GM12878 (cell line): ENCODE measurements at regions not wholly inside any gene's neighbourhood (a gene's known extent, or its start where the extent isn't known, plus 50 kb on each side); places are given as distances from the start of the nearest gene placed in this dataset.

Source experiments
- BACH1 ChIP-seq: fragments of 450-650 bp; IDR thresholded peaks from 2 replicates; pipeline ENCODE4 v1.6.1; 2017; ENCODE audit warnings: mild to moderate bottlenecking, borderline replicate concordance
- CBX5 ChIP-seq: sonication (generic); IDR thresholded peaks from 2 replicates; pipeline ENCODE4 v1.6.1; 2016; ENCODE audit warnings: low read depth, moderate library complexity, mild to moderate bottlenecking, inconsistent platforms
- EZH2 ChIP-seq: IDR thresholded peaks from 2 replicates; pipeline ENCODE4 v1.6.1; 2012; ENCODE audit warnings: low read depth, mild to moderate bottlenecking, control low read depth, inconsistent platforms, low read length, borderline replicate concordance; ENCODE audit not compliant: control insufficient read depth
- GATAD2B ChIP-seq: fragments of 450-650 bp; conservative IDR thresholded peaks from 2 replicates; pipeline ENCODE4 v1.6.1; 2017; ENCODE audit warnings: low read depth, mild to moderate bottlenecking, moderate library complexity
- HDGF ChIP-seq: fragments of 450-650 bp; IDR thresholded peaks from 2 replicates; pipeline ENCODE4 v1.6.1; 2016; ENCODE audit warnings: antibody characterized with exemption
- MYB ChIP-seq: fragments of 150-350 bp; IDR thresholded peaks from 2 replicates; pipeline ENCODE4 v1.6.1; 2014; ENCODE audit warnings: mild to moderate bottlenecking, low read depth, low read length, borderline replicate concordance
- RELA ChIP-seq: fragments of 450-650 bp; IDR thresholded peaks from 2 replicates; pipeline ENCODE4 v1.8.0; 2014; ENCODE audit warnings: borderline replicate concordance; ENCODE audit not compliant: partially characterized antibody
- RFX5 ChIP-seq: IDR thresholded peaks from 2 replicates; pipeline ENCODE4 v1.6.1; 2011; ENCODE audit warnings: low read depth, low read length, improper control_type of control experiment
- SIN3A ChIP-seq: IDR thresholded peaks from 2 replicates; pipeline ENCODE4 v1.6.1; 2012; ENCODE audit warnings: low read depth, low read length, improper control_type of control experiment
- SP1 ChIP-seq: IDR thresholded peaks from one replicate; pipeline ENCODE4 v1.6.1; 2011; ENCODE audit warnings: low read depth, low read length
- SPI1 ChIP-seq: IDR thresholded peaks from 2 replicates; pipeline ENCODE4 v1.6.1; 2011; ENCODE audit warnings: low read depth, mild to moderate bottlenecking, low read length, moderate library complexity, borderline replicate concordance; ENCODE audit not compliant: insufficient read depth
- SREBF1 ChIP-seq: IDR thresholded peaks from 2 replicates; pipeline ENCODE4 v1.6.1; 2012; ENCODE audit warnings: mild to moderate bottlenecking, low read length
- SUPT20H ChIP-seq: IDR thresholded peaks from 2 replicates; pipeline ENCODE4 v1.6.1; 2011; ENCODE audit warnings: low read depth, mild to moderate bottlenecking, low read length, moderate library complexity, borderline replicate concordance; ENCODE audit not compliant: control insufficient read depth
- ZNF217 ChIP-seq: fragments of 450-650 bp; IDR thresholded peaks from 2 replicates; pipeline ENCODE4 v1.6.1; 2017; ENCODE audit warnings: antibody characterized with exemption, mild to moderate bottlenecking
- ZZZ3 ChIP-seq: IDR thresholded peaks from 2 replicates; pipeline ENCODE4 v1.6.1; 2011; ENCODE audit warnings: low read depth; ENCODE audit not compliant: control insufficient read depth, insufficient read length
- TF ChIP-seq, protein P1 (sequence below): fragments of 450-650 bp; IDR thresholded peaks from 2 replicates; pipeline ENCODE4 v1.6.1; 2017; ENCODE audit warnings: mild to moderate bottlenecking, low read depth, inconsistent platforms; ENCODE audit not compliant: poor library complexity, severe bottlenecking
- TF ChIP-seq, protein P2 (sequence below): fragments of 450-650 bp; IDR thresholded peaks from 2 replicates; pipeline ENCODE4 v1.6.1; 2017; ENCODE audit warnings: mild to moderate bottlenecking
- TF ChIP-seq, protein P3 (sequence below): fragments of 450-650 bp; IDR thresholded peaks from 2 replicates; pipeline ENCODE4 v1.6.1; 2018; ENCODE audit warnings: borderline replicate concordance, mild to moderate bottlenecking; ENCODE audit not compliant: partially characterized antibody
- TF ChIP-seq, protein P4 (sequence below): fragments of 450-650 bp; IDR thresholded peaks from 2 replicates; pipeline ENCODE4 v1.6.1; 2018; ENCODE audit warnings: mild to moderate bottlenecking, low read depth, moderate library complexity; ENCODE audit not compliant: partially characterized antibody

DNA sequence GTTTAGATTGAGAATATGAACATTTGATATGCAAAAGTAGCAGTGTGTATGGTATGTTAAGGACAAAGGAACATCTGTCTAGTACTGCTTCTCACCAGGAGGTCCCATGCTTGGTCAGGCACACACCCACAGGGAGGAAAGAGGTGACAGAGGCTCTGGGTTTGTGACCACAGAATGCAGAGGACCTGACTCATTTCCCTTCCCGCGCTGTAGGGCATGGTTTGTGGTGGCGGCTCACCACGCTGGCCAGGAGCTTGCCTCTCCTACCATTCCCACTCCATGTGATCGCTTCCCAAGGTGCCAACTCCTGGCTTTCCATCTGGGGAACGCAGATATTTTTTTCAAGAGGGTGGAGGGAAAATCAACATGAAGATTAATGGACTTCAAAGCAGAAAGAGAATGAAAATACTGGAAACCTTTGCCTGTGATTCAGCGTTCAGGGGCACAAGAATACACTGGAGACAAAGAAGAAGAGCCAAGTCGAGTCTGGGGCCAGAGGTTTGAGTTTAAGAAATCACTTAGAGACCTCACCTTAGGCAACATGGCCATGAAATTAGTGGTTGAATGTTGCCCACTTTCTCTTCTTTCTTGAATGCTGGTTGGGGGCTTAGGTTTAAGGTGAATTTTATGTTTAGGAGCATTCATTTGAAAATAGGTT, 477.8 kb downstream of the CCDC171 start (continued):
- TF ChIP-seq, protein P1, sequence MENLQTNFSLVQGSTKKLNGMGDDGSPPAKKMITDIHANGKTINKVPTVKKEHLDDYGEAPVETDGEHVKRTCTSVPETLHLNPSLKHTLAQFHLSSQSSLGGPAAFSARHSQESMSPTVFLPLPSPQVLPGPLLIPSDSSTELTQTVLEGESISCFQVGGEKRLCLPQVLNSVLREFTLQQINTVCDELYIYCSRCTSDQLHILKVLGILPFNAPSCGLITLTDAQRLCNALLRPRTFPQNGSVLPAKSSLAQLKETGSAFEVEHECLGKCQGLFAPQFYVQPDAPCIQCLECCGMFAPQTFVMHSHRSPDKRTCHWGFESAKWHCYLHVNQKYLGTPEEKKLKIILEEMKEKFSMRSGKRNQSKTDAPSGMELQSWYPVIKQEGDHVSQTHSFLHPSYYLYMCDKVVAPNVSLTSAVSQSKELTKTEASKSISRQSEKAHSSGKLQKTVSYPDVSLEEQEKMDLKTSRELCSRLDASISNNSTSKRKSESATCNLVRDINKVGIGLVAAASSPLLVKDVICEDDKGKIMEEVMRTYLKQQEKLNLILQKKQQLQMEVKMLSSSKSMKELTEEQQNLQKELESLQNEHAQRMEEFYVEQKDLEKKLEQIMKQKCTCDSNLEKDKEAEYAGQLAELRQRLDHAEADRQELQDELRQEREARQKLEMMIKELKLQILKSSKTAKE, result no peak
- TF ChIP-seq, protein P2, sequence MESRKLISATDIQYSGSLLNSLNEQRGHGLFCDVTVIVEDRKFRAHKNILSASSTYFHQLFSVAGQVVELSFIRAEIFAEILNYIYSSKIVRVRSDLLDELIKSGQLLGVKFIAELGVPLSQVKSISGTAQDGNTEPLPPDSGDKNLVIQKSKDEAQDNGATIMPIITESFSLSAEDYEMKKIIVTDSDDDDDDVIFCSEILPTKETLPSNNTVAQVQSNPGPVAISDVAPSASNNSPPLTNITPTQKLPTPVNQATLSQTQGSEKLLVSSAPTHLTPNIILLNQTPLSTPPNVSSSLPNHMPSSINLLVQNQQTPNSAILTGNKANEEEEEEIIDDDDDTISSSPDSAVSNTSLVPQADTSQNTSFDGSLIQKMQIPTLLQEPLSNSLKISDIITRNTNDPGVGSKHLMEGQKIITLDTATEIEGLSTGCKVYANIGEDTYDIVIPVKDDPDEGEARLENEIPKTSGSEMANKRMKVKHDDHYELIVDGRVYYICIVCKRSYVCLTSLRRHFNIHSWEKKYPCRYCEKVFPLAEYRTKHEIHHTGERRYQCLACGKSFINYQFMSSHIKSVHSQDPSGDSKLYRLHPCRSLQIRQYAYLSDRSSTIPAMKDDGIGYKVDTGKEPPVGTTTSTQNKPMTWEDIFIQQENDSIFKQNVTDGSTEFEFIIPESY, result no peak
- TF ChIP-seq, protein P3, sequence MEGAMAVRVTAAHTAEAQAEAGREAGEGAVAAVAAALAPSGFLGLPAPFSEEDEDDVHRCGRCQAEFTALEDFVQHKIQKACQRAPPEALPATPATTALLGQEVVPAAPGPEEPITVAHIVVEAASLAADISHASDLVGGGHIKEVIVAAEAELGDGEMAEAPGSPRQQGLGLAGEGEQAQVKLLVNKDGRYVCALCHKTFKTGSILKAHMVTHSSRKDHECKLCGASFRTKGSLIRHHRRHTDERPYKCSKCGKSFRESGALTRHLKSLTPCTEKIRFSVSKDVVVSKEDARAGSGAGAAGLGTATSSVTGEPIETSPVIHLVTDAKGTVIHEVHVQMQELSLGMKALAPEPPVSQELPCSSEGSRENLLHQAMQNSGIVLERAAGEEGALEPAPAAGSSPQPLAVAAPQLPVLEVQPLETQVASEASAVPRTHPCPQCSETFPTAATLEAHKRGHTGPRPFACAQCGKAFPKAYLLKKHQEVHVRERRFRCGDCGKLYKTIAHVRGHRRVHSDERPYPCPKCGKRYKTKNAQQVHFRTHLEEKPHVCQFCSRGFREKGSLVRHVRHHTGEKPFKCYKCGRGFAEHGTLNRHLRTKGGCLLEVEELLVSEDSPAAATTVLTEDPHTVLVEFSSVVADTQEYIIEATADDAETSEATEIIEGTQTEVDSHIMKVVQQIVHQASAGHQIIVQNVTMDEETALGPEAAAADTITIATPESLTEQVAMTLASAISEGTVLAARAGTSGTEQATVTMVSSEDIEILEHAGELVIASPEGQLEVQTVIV, result no peak
- TF ChIP-seq HDGF, result no peak
- TF ChIP-seq SUPT20H, result no peak
- no peak for TF ChIP-seq SP1
- TF ChIP-seq, protein P4, sequence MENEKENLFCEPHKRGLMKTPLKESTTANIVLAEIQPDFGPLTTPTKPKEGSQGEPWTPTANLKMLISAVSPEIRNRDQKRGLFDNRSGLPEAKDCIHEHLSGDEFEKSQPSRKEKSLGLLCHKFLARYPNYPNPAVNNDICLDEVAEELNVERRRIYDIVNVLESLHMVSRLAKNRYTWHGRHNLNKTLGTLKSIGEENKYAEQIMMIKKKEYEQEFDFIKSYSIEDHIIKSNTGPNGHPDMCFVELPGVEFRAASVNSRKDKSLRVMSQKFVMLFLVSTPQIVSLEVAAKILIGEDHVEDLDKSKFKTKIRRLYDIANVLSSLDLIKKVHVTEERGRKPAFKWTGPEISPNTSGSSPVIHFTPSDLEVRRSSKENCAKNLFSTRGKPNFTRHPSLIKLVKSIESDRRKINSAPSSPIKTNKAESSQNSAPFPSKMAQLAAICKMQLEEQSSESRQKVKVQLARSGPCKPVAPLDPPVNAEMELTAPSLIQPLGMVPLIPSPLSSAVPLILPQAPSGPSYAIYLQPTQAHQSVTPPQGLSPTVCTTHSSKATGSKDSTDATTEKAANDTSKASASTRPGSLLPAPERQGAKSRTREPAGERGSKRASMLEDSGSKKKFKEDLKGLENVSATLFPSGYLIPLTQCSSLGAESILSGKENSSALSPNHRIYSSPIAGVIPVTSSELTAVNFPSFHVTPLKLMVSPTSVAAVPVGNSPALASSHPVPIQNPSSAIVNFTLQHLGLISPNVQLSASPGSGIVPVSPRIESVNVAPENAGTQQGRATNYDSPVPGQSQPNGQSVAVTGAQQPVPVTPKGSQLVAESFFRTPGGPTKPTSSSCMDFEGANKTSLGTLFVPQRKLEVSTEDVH, result no peak
- TF ChIP-seq ZZZ3, result no peak
- no peak for TF ChIP-seq EZH2
- no peak for TF ChIP-seq RELA
- TF ChIP-seq MYB, result no peak
- no peak for TF ChIP-seq ZNF217
- TF ChIP-seq RFX5, result no peak
- TF ChIP-seq BACH1, result no peak
- TF ChIP-seq CBX5, result no peak
- no peak for TF ChIP-seq SREBF1
- no peak for TF ChIP-seq SIN3A
- no peak for TF ChIP-seq SPI1
- TF ChIP-seq GATAD2B, result no peak
